ENCODE measurements at regions not wholly inside any gene's neighbourhood (a gene's known extent, or its start where the extent isn't known, plus 50 kb on each side); places are given as distances from the start of the nearest gene placed in this dataset.

DNA sequence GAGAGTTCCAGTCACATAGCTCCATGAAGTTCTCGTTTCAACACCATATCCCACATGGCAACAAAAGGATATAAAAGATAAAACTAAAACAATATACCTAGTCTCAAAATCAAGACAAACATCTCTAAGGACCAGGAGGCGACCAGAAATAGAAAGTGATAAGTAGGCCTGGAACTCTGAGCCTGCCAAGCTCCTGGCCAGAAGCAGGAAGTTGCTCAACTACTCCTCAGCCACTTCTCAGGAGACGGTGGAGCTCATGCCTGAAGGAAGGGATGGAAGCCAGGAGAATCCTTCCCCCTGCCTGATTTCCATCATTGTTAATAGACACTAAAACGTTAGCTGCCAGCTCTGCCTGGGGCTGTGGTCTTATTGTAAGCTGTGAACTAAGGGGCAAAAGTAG, 94.7 kb downstream of the DISP1 start:
- no CpG with 5 or more reads among the region's 4 CpGs for WGBS (ENCODE audit: insufficient coverage)
- no peak overlapping the region for H3K4me3 ChIP-seq (ENCODE audit: low read length)
- H3K27ac ChIP-seq (ENCODE audit: low read length): no peak overlapping the region

DNA sequence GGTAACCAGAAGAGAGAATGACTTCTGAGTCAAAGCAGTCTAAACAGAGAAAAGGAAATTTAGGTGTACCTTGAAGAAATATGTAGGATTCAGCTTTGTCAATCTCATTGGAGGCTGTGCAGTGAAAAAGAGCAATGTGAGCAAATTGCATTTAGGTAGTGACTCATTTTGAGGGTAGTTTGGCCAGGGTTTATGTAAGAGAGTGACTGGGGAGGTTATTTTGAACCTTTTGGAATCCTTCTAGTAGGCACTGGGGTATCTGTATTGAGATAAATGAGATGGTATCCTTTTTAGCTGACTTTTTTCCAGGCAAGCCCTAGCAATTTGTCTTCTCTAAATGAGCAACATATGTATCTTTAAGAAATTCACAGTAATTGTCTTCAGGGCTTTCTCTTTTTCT, 95.9 kb downstream of the DISP1 start:
- no peak for DNase-seq
- no peaks in the 10 kb centered on the region for H3K36me3 ChIP-seq (ENCODE audit: control insufficient read depth, insufficient read depth, low read length)
- no peaks in the 10 kb centered on the region for H3K9me3 ChIP-seq (replicated peaks; ENCODE audit: control insufficient read depth, low read depth, low read length)
- H3K27ac ChIP-seq (ENCODE audit: low read length): no peak overlapping the region
- no peak overlapping the region for H3K4me3 ChIP-seq (ENCODE audit: low read length)
- H3K27me3 ChIP-seq (ENCODE audit: control insufficient read depth, insufficient read depth, low read length): no peaks in the 10 kb centered on the region
- H3K4me1 ChIP-seq (ENCODE audit: control insufficient read depth, insufficient read depth, low read length): no peaks in the 10 kb centered on the region

More for the DNA sequence above, 94.7 kb downstream of the DISP1 start:
- Histone ChIP-seq H3K27me3 (ENCODE audit: control insufficient read depth, insufficient read depth, low read length) (no peaks in the 10 kb centered on the region), H3K36me3 (ENCODE audit: control insufficient read depth, insufficient read depth, low read length) (no peaks in the 10 kb centered on the region), H3K9me3 (replicated peaks; ENCODE audit: control insufficient read depth, low read depth, low read length) (no peaks in the 10 kb centered on the region), H3K4me1 (ENCODE audit: control insufficient read depth, insufficient read depth, low read length) (no peaks in the 10 kb centered on the region)
- peak; percentile 48 for DNase-seq

DNA sequence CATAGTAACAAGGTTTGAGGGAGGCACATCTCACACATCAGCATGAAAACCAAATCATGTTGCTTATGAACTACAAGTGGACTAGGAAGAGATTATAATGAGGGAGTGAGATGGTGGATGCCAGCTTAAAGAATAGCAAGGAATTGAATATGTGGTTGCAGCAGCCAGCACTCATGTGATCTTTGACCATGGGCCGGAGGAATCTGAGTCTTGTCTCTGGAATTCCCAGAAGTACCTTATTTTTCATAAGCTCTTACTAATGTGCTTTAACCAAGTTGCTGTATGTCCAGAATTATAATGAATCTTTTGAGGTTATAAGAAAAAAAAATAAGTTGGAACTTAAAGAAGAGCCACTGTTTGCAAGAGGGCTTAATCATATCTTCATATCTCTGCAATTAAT, 97.0 kb downstream of the DISP1 start:
- no peak overlapping the region for H3K27ac ChIP-seq (ENCODE audit: low read length)
- peaks cover 2% of the 10 kb centered on the region for H3K9me3 ChIP-seq (replicated peaks; ENCODE audit: control insufficient read depth, low read depth, low read length)
- no CpG with 5 or more reads among the region's 1 CpG for WGBS (ENCODE audit: insufficient coverage)
- H3K4me3 ChIP-seq (ENCODE audit: low read length): no peak overlapping the region
- H3K4me1 ChIP-seq (ENCODE audit: control insufficient read depth, insufficient read depth, low read length): no peaks in the 10 kb centered on the region
- H3K36me3 ChIP-seq (ENCODE audit: control insufficient read depth, insufficient read depth, low read length): no peaks in the 10 kb centered on the region
- no peaks in the 10 kb centered on the region for H3K27me3 ChIP-seq (ENCODE audit: control insufficient read depth, insufficient read depth, low read length)
- DNase-seq: no peak

DNA sequence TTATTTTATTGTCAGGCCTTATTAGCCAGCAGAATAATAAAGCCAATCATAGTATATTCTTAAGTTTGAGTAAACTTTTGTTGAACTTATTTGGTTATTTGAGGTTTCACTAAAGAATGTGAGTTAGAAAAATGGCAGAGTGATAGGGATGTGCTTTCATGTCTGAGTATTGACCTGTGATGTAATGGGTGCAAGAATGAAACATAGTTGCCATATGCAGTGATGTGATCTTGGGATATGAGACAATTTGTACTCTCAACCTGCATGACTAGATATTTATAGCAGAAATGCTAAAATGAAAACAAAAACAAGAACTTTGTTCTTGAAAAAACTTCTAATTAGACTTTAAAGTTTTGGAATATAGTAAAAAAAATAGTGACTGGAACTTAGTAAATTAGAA, 97.9 kb downstream of the DISP1 start:
- H3K36me3 ChIP-seq (ENCODE audit: control insufficient read depth, insufficient read depth, low read length): no peaks in the 10 kb centered on the region
- H3K27ac ChIP-seq (ENCODE audit: low read length): no peak overlapping the region
- peaks cover 9% of the 10 kb centered on the region for H3K9me3 ChIP-seq (replicated peaks; ENCODE audit: control insufficient read depth, low read depth, low read length)
- H3K27me3 ChIP-seq (ENCODE audit: control insufficient read depth, insufficient read depth, low read length): no peaks in the 10 kb centered on the region
- H3K4me1 ChIP-seq (ENCODE audit: control insufficient read depth, insufficient read depth, low read length): no peaks in the 10 kb centered on the region
- no peak for DNase-seq
- H3K4me3 ChIP-seq (ENCODE audit: low read length): no peak overlapping the region

DNA sequence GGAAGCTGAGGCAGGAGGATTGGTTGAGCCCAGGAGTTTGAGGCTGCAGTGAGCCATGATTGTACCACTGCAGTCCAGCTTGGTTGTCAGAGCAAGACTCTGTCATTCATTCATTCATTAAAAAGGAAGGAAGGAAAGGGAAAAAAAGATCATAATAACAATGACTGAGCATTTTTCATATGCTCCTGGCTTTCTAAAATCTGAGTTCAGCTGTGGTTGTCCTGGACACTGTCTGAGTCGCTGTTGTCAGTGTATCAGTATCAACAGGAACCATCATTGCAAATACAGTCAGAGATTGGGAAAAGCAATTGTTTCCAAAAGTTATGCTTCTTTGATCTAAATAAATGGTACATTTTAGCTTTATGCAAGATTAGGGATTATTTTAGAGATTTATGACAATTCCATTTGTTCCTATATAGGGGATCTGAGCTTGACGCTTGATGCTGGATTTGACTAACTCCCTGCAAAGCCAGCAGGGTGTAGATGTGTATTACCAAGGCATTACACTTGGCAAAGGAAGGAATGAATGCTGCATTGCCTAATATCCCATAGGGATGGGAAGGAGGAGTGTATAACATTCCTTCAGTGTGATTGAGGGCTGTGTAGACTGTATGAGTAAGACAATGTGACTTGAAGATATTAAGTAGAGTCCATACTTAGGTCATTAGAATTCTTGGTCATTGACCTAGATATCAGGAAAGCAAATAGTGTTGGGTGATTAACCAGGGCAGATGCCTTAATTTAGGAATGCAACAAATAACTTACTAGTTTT, 100.2 kb downstream of the DISP1 start:
- Histone ChIP-seq H3K4me3 (ENCODE audit: low read length) (no peak overlapping the region), H3K36me3 (ENCODE audit: control insufficient read depth, insufficient read depth, low read length) (no peaks in the 10 kb centered on the region), H3K4me1 (ENCODE audit: control insufficient read depth, insufficient read depth, low read length) (peaks cover 2% of the 10 kb centered on the region), H3K27ac (ENCODE audit: low read length) (no peak overlapping the region), H3K9me3 (replicated peaks; ENCODE audit: control insufficient read depth, low read depth, low read length) (peaks cover 9% of the 10 kb centered on the region), H3K27me3 (ENCODE audit: control insufficient read depth, insufficient read depth, low read length) (no peaks in the 10 kb centered on the region)
- DNase-seq: peak; percentile 35
- 70% methylated on average over 2 of the region's 2 CpGs for WGBS (ENCODE audit: insufficient coverage)

DNA sequence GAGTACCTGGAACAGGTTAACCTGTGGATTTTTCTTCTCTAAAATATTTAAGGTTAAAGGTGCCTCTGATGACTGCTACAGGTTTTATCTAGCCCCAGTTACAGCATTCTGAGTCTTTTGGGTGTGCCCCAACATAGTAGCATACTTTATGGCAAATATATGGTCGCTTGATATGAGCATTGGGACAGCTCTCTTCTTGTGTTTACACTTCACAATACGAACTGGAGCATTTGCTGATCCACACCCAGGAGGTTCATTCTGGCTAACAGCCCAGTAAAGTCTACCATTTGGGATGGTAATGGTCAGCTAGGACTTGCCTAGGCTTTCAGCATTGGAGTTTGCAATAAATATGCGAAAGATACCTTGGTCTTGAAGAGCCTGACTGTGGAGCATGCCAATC, 101.3 kb downstream of the DISP1 start:
- Histone ChIP-seq H3K4me3 (ENCODE audit: low read length) (no peak overlapping the region), H3K27me3 (ENCODE audit: control insufficient read depth, insufficient read depth, low read length) (no peaks in the 10 kb centered on the region), H3K9me3 (replicated peaks; ENCODE audit: control insufficient read depth, low read depth, low read length) (peaks cover 9% of the 10 kb centered on the region), H3K27ac (ENCODE audit: low read length) (no peak overlapping the region), H3K4me1 (ENCODE audit: control insufficient read depth, insufficient read depth, low read length) (peaks cover 2% of the 10 kb centered on the region), H3K36me3 (ENCODE audit: control insufficient read depth, insufficient read depth, low read length) (no peaks in the 10 kb centered on the region)
- DNase-seq: no peak
- 72% methylated on average over 2 of the region's 3 CpGs for WGBS (ENCODE audit: insufficient coverage)

DNA sequence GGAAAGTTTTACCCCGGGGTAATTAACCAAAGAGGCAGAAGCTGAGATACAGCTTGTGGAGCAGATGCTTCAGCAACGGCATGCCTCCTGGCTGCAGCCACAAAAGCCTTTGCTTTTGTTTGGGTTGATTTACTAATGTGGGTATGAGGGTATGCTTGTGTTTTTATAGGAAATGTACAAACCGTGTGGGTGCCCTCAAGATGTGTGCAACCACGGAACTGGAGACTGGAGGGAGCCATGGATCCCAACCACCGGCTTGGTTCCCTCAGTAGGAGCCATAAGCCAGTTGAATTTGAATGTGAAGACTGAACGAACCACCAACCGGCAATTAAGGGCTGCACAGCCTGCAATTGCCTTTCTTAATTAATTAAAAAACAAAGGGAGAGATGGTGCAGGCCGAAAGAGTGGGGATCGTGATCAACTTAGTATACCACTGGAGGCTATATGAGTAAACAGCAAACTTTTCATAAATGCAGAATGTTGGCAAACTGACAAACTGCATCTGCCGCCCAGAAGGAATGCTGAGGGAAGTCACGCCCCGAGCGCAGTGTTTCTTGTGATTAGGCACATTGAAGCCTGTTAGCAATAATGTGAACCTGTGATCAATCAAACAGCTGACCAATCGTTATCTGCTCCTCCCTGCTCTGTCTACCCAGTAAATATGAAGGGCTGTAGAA, 104.1 kb downstream of the DISP1 start:
- Histone ChIP-seq H3K4me1 (ENCODE audit: control insufficient read depth, insufficient read depth, low read length) (peaks cover 2% of the 10 kb centered on the region), H3K27me3 (ENCODE audit: control insufficient read depth, insufficient read depth, low read length) (no peaks in the 10 kb centered on the region), H3K27ac (ENCODE audit: low read length) (no peak overlapping the region), H3K4me3 (ENCODE audit: low read length) (no peak overlapping the region), H3K36me3 (ENCODE audit: control insufficient read depth, insufficient read depth, low read length) (no peaks in the 10 kb centered on the region), H3K9me3 (replicated peaks; ENCODE audit: control insufficient read depth, low read depth, low read length) (peaks cover 9% of the 10 kb centered on the region)
- WGBS (ENCODE audit: insufficient coverage): 89% methylated on average over 7 of the region's 14 CpGs
- DNase-seq: no peak

DNA sequence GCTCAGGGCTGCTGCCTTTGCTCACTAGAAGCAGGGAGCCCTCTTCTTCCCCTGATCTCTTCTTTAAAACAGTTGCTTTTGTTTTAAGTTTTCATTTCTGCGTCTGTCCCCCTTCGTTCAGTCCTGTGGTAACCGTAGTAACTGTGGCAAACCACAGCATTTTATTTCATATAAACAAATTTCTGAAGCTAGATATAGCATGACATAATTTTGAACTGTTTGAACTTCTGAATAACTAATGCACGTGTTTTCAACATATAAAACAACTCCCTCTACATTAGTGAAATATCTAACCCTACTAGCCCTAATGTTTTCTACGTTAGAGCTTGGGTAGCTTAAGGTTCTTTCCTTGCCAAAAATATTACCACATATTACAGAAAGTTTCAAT, 104.6 kb downstream of the DISP1 start:
- Histone ChIP-seq H3K36me3 (ENCODE audit: control insufficient read depth, insufficient read depth, low read length) (no peaks in the 10 kb centered on the region), H3K9me3 (replicated peaks; ENCODE audit: control insufficient read depth, low read depth, low read length) (peaks cover 9% of the 10 kb centered on the region), H3K27ac (ENCODE audit: low read length) (no peak overlapping the region), H3K4me3 (ENCODE audit: low read length) (no peak overlapping the region), H3K4me1 (ENCODE audit: control insufficient read depth, insufficient read depth, low read length) (peaks cover 2% of the 10 kb centered on the region), H3K27me3 (ENCODE audit: control insufficient read depth, insufficient read depth, low read length) (no peaks in the 10 kb centered on the region)
- WGBS (ENCODE audit: insufficient coverage): no CpG with 5 or more reads among the region's 5 CpGs
- DNase-seq: peak; percentile 54

DNA sequence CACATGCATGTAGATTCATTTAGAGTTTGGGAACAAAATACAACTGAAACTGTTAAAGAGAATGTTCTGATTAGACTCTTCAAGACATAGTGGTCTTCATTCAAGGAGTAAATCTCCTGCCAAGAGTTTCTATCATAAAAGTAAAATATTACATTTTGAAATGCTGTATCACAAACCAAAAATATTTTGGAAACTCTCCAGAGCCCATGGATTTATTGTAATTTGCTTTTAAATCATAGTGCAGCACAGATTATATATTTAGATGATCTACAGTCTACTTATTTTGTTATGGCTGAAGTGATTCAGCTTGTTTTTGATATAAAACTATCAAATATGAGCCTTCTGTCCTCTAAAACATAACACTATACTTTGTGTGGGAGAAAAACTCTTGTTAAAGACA, 105.3 kb downstream of the DISP1 start:
- Histone ChIP-seq H3K27ac (ENCODE audit: low read length) (no peak overlapping the region), H3K4me3 (ENCODE audit: low read length) (no peak overlapping the region), H3K27me3 (ENCODE audit: control insufficient read depth, insufficient read depth, low read length) (no peaks in the 10 kb centered on the region), H3K36me3 (ENCODE audit: control insufficient read depth, insufficient read depth, low read length) (no peaks in the 10 kb centered on the region), H3K9me3 (replicated peaks; ENCODE audit: control insufficient read depth, low read depth, low read length) (peaks cover 9% of the 10 kb centered on the region), H3K4me1 (ENCODE audit: control insufficient read depth, insufficient read depth, low read length) (peaks cover 2% of the 10 kb centered on the region)
- no peak for DNase-seq

DNA sequence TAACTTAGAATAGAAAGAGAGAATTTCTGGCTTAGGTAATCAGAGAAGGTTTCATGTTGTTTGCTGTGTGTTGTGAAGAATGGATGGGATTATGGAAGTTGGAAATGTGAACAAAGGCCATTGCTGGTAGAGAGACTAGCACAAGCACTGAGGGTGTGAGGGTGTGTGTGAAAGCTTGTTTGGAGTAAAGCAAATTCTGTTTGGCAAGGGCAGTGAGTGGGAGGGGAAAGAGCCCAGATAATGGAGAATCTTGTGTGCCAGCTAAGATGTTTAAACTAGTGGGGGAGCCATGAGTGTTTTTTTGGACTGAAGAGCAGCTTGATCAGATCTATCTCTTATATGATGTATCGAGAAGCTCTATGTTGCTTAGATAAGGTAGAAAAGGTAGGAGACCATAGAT, 107.1 kb downstream of the DISP1 start:
- no peaks in the 10 kb centered on the region for H3K27me3 ChIP-seq (ENCODE audit: control insufficient read depth, insufficient read depth, low read length)
- H3K4me3 ChIP-seq (ENCODE audit: low read length): no peak overlapping the region
- peaks cover 6% of the 10 kb centered on the region for H3K9me3 ChIP-seq (replicated peaks; ENCODE audit: control insufficient read depth, low read depth, low read length)
- 100% methylated on average over 1 of the region's 1 CpG for WGBS (ENCODE audit: insufficient coverage)
- H3K36me3 ChIP-seq (ENCODE audit: control insufficient read depth, insufficient read depth, low read length): no peaks in the 10 kb centered on the region
- H3K27ac ChIP-seq (ENCODE audit: low read length): no peak overlapping the region
- peaks cover 6% of the 10 kb centered on the region for H3K4me1 ChIP-seq (ENCODE audit: control insufficient read depth, insufficient read depth, low read length)
- no peak for DNase-seq

Measured in muscle of leg (tissue), 3 donors.